Gastroesophageal sphincter (tissue), 3 donors: ENCODE measurements at regions not wholly inside any gene's neighbourhood (a gene's known extent, or its start where the extent isn't known, plus 50 kb on each side); places are given as distances from the start of the nearest gene placed in this dataset.

Experiments
- CTCF ChIP-seq, 4 experiments: fragments of 200-600 bp in 2 of 4; fragments of 450-650 bp in 2 of 4; sonication (generic) in 1 of 4; IDR thresholded peaks; one replicate each; pipeline ENCODE4 v1.5.1; 2017 to 2019; ENCODE audit warnings: antibody characterized with exemption in 4 of 4, mild to moderate bottlenecking in 2 of 4, moderate library complexity in 2 of 4
- EP300 ChIP-seq: sonication (generic); formaldehyde crosslinking; IDR thresholded peaks from one replicate; pipeline ENCODE4 v1.6.1; 2017; ENCODE audit warnings: antibody characterized with exemption, mild to moderate bottlenecking

GRCh38 chr20:48300529-48300928 lies 515.2 kb upstream of the SULF2 start:
- TF ChIP-seq CTCF (IDR thresholded peaks at IDR 0.05) (no peak), EP300 (no peak)
